ENCODE measurements at regions not wholly inside any gene's neighbourhood (a gene's known extent, or its start where the extent isn't known, plus 50 kb on each side); places are given as distances from the start of the nearest gene placed in this dataset.
A peak's percentile ranks its signal among the peaks of the same experiment; 100 is the strongest.

DNA sequence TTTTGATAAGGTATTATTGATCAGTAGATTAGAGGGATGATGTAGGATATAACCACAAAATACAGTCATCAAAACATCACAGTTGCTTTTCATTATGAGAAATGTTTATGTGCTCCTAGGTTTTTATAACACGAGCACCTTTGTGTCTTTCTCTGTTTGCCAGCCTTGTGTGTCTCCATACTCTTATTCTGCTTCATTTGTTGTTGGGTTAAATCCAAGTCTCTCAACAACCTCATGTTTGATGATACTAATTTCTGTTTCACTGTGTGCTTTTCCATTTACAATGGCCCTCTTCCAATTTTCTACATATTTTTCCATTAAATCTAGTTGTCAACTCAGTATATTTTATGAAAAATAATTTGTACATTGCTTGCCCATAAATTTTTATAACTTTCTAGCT, 107.7 kb upstream of the POU2AF2 start:
- DNase-seq = peak; percentile 1

GRCh38 chr11:111135778-111136570, 109.6 kb upstream of the POU2AF2 start:
- no peak for DNase-seq

GRCh38 chr11:111135101-111135500, 110.4 kb upstream of the POU2AF2 start:
- no peak for DNase-seq

- DNase-seq = no peak
Observed at GRCh38 chr11:111128076-111128870, 117.3 kb upstream of the POU2AF2 start.

DNA sequence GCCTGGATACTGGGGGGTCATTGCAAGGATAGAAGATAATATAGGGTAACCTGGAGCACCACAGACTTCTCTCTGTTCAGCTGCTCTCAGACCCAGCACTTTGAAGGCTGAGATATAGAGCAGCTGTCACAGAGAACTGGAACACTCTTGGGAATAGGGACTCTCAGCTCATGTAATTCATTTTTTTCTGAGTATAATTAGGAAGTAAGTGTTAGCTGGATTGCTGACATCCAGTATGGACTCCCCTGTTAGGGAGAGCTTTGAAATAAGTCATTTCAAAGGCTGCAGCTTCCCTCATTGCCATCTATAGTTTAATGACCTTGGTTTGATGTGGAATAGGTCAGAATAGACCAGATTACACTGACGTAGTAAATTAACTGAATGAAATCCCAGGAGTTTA, 120.8 kb upstream of the POU2AF2 start:
- DNase-seq = peak; percentile 2

GRCh38 chr11:111123463-111124398, 121.8 kb upstream of the POU2AF2 start:
- DNase-seq = no peak

GRCh38 chr11:111120696-111121302, 124.7 kb upstream of the POU2AF2 start:
- no peak for DNase-seq

DNA sequence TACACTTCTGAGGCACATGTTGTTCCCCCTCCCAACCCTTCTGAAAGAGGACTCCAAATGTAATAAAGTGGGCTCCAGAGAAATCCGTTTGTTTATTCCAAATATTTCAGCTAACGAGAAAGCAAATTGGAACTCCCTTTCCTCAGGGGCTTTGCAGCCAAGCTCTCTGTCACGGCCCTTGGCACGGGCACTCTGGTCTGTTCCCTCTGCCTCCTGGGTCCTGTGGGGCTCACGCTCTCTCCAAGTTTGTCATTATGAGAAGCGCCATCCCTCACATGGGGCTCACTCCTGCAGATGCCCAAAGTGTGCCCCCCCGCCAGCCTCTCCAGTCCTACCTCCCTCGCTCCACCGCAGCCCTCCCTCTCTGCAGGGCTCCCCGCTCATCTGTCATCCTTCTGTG, 125.4 kb upstream of the POU2AF2 start:
- DNase-seq = no peak

GRCh38 chr11:111119751-111120150, 125.8 kb upstream of the POU2AF2 start:
- DNase-seq = no peak

DNA sequence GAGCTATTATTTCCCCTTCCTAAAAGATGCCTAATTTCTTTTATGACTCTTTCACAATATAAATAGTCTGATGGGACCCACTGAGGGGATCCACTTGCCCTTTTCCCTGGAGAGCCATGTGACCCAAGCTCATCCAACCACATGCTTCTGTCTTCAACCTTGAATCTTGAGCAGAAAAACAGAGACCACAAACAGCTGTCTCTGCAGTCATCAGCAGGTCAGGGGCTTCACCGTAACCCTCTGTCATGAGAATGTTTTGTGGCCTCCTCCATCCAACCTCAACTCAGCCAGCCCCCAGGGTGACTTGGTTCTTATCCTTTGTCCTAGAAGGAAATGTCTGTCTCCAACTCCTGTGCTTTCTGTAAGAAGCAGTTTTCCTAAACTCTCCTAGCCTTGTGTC, 129.6 kb upstream of the POU2AF2 start:
- DNase-seq = no peak

GRCh38 chr11:111114091-111114490, 131.4 kb upstream of the POU2AF2 start:
- DNase-seq = no peak

DNA sequence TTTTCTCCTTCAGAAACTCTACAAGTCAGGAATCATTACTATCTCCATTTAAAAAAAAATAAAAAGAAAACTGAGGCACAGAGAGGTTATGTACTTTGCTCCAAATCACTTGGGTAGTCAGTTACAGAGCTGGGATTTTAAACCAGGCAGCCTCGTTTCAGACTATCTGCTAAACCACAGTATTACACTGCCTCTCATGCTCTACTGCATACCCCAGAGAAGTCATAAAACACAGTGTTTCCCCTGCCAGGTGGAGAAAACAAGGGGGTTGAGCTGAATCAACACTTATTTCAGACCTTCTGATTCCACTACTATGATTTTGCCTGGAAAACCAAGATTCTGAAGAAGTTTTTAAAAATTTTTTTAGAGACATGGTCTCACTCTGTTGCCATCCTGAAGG, 132.9 kb upstream of the POU2AF2 start:
- DNase-seq = no peak

GRCh38 chr11:111107501-111107900, 138.0 kb upstream of the POU2AF2 start:
- no peak for DNase-seq

DNA sequence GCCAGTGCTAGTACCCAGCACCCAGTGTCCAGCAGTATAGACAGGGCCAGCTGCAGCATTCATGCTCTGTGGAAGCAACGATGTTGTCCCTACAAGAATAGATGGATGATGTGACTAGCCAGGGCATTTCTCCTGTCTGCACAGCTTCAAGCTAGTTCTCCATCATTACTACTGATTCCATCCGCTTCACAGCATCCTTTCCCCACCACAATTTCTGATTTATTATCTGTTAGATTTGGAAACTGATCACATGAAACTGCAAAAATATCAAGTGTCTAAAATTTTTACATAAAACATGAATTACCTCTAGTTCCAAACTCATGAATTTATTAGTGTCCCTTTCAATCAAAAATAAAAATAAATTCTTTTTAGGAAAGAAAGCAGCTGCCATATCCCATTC, 138.9 kb upstream of the POU2AF2 start:
- no peak for DNase-seq

GRCh38 chr11:111105566-111105965, 140.0 kb upstream of the POU2AF2 start:
- no peak for DNase-seq

- no peak for DNase-seq
Observed at GRCh38 chr11:111104185-111104584, 141.3 kb upstream of the POU2AF2 start.

GRCh38 chr11:111101881-111102280, 143.6 kb upstream of the POU2AF2 start:
- no peak for DNase-seq

- no peak for DNase-seq
Observed at GRCh38 chr11:111099028-111099713, 146.4 kb upstream of the POU2AF2 start.

GRCh38 chr11:111098091-111098490, 147.4 kb upstream of the POU2AF2 start:
- DNase-seq = no peak

DNA sequence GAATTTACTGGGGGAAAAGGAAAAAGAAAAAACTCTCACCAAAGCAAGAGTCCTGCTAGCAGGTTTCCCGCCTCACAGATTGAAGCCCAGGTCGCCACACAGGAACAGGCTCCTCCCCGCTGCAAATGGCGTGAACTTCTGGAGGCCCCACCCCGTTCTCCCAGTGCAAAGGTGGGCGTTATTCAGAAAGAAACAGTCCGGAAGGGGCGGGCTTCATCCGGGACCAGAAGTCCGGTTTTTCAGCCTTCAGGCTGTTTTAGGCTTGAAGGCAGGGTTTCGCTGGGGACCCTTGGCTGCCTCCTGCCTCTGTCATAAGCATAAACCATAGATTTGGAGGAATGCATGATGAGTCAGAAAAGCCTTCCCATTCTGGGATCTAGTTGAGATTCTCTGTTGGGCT, 148.3 kb upstream of the POU2AF2 start:
- DNase-seq = no peak

GRCh38 chr11:111095327-111095726, 150.2 kb upstream of the POU2AF2 start:
- DNase-seq = no peak

GRCh38 chr11:111093061-111093460, 152.5 kb upstream of the POU2AF2 start:
- no peak for DNase-seq

All from DMS153 (cell line).